ENCODE measurements at regions not wholly inside any gene's neighbourhood (a gene's known extent, or its start where the extent isn't known, plus 50 kb on each side); places are given as distances from the start of the nearest gene placed in this dataset.

GRCh38 chr3:72176537-72177041, 391.6 kb upstream of the PROK2 start:
- intact Hi-C loops (cut with DNase I): no loop called here
- Histone ChIP-seq H3K27me3 (no peaks in the 10 kb centered on the region), H3K27ac (replicated peaks in 1 of 4) (peak overlapping the region; percentile 28 to 73 (median 46)), H3K36me3 (no peaks in the 10 kb centered on the region), H3K9me3 (no peaks in the 10 kb centered on the region), H3K4me1 (peaks cover 25 to 63% (median 55%) of the 10 kb centered on the region in 4 donors), H3K4me3 (peak overlapping the region in 2 of 4 donors; percentile 40 to 41)
- no peak for TF ChIP-seq POLR2A (IDR thresholded peaks at IDR 0.05; ENCODE audit: low read depth)
- TF ChIP-seq, protein P1, sequence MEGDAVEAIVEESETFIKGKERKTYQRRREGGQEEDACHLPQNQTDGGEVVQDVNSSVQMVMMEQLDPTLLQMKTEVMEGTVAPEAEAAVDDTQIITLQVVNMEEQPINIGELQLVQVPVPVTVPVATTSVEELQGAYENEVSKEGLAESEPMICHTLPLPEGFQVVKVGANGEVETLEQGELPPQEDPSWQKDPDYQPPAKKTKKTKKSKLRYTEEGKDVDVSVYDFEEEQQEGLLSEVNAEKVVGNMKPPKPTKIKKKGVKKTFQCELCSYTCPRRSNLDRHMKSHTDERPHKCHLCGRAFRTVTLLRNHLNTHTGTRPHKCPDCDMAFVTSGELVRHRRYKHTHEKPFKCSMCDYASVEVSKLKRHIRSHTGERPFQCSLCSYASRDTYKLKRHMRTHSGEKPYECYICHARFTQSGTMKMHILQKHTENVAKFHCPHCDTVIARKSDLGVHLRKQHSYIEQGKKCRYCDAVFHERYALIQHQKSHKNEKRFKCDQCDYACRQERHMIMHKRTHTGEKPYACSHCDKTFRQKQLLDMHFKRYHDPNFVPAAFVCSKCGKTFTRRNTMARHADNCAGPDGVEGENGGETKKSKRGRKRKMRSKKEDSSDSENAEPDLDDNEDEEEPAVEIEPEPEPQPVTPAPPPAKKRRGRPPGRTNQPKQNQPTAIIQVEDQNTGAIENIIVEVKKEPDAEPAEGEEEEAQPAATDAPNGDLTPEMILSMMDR (IDR thresholded peaks at IDR 0.05): no peak
- no peak for TF ChIP-seq EP300 (IDR thresholded peaks at IDR 0.05)
- TF ChIP-seq POLR2AphosphoS5 (IDR thresholded peaks at IDR 0.05): no peak
- 92% methylated on average over 8 of the region's 8 CpGs for WGBS
- no peak for DNase-seq (ENCODE audit: extremely low spot score)

DNA sequence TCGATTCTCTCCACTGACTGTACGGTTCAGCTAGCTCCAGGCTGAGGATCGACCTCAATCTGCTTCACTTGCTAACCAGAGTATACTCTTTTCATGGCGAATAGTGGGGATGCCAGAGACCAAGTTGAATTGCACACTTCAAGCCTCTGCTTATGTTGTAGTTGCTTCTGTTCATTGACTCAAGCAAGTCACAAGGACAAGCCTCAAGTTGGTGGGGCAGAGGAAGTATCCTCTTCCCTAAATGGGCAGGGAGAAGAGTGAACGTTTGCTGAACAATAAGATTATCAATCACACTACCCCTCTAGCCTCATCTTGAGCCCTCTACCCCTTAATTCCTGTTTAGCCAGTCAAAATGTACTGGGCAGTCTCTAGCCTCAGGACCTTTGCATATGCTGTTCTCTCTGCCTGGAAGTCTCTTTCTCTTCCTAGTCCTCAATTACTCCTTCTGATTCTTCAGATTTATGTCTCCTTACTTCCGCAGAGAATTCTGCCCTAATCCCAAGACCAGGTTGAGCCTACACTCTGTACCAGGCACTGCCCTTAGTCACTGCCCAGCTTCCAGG, 390.4 kb upstream of the PROK2 start:
- intact Hi-C loops (cut with DNase I): no loop called here
- WGBS: 91% methylated on average over 6 of the region's 6 CpGs
- H3K9me3 ChIP-seq: no peaks in the 10 kb centered on the region
- H3K4me1 ChIP-seq: peaks cover 30 to 70% (median 63%) of the 10 kb centered on the region in 4 donors
- H3K27ac ChIP-seq (replicated peaks in 1 of 4): peak overlapping the region in 1 of 4 donors; percentile 11
- no peak overlapping the region for H3K4me3 ChIP-seq
- no peak for DNase-seq (ENCODE audit: extremely low spot score)
- no peaks in the 10 kb centered on the region for H3K27me3 ChIP-seq
- H3K36me3 ChIP-seq: no peaks in the 10 kb centered on the region
- TF ChIP-seq POLR2AphosphoS5 (IDR thresholded peaks at IDR 0.05) (no peak), EP300 (IDR thresholded peaks at IDR 0.05) (no peak), POLR2A (IDR thresholded peaks at IDR 0.05; ENCODE audit: low read depth) (no peak)
- TF ChIP-seq, protein P1 (IDR thresholded peaks at IDR 0.05): no peak

GRCh38 chr3:72174890-72175289, 389.9 kb upstream of the PROK2 start:
- DNase-seq (ENCODE audit: extremely low spot score): no peak
- Histone ChIP-seq H3K36me3 (no peaks in the 10 kb centered on the region), H3K4me3 (no peak overlapping the region), H3K9me3 (no peaks in the 10 kb centered on the region), H3K27ac (replicated peaks in 1 of 4) (peak overlapping the region in 1 of 4 donors; percentile 87), H3K27me3 (no peaks in the 10 kb centered on the region), H3K4me1 (peaks cover 30 to 70% (median 63%) of the 10 kb centered on the region in 4 donors)
- TF ChIP-seq, protein P1 (IDR thresholded peaks at IDR 0.05): no peak
- TF ChIP-seq EP300 (IDR thresholded peaks at IDR 0.05) (no peak), POLR2A (IDR thresholded peaks at IDR 0.05; ENCODE audit: low read depth) (no peak), POLR2AphosphoS5 (IDR thresholded peaks at IDR 0.05) (no peak)
- WGBS: 56% methylated on average over 5 of the region's 5 CpGs
- intact Hi-C loops (cut with DNase I): no loop called here

- Histone ChIP-seq H3K36me3 (no peaks in the 10 kb centered on the region), H3K4me1 (peaks cover 30 to 70% (median 63%) of the 10 kb centered on the region in 4 donors), H3K4me3 (no peak overlapping the region), H3K27ac (replicated peaks in 1 of 4) (peak overlapping the region; percentile 34 to 87 (median 80)), H3K27me3 (no peaks in the 10 kb centered on the region), H3K9me3 (no peaks in the 10 kb centered on the region)
- WGBS: 30% methylated on average over 3 of the region's 3 CpGs
- no peak for DNase-seq (ENCODE audit: extremely low spot score)
- TF ChIP-seq, protein P1 (IDR thresholded peaks at IDR 0.05): no peak
- TF ChIP-seq EP300 (IDR thresholded peaks at IDR 0.05) (no peak), POLR2A (IDR thresholded peaks at IDR 0.05; ENCODE audit: low read depth) (no peak), POLR2AphosphoS5 (IDR thresholded peaks at IDR 0.05) (no peak)
- intact Hi-C loops (cut with DNase I): no loop called here
Measured at GRCh38 chr3:72174040-72174439, 389.1 kb upstream of the PROK2 start.

Data from esophagus muscularis mucosa (tissue), 4 donors.